Gastroesophageal sphincter (tissue), 4 donors: ENCODE measurements at regions not wholly inside any gene's neighbourhood (a gene's known extent, or its start where the extent isn't known, plus 50 kb on each side); places are given as distances from the start of the nearest gene placed in this dataset.
"Not testable (repeated sequence)": the region's sequence is repeated elsewhere in the genome, so short reads cannot be mapped to it uniquely, and the experiment has no call there.

ENCODE experiments used
- ATAC-seq: fragments of 150-250 bp; one replicate; pipeline ENCODE4 v1.9.1; 2016; ENCODE audit warnings: mild to moderate bottlenecking, moderate library complexity
- H3K27ac ChIP-seq, 4 donors: fragments of 200-600 bp; sonication (generic) in 3 of 4; 1 replicate in 3 of 4; 2 replicates in 1 of 4; pipeline ENCODE4 v1.5.1; 2016 to 2019
- H3K27me3 ChIP-seq: fragments of 200-600 bp; sonication (generic); one replicate; pipeline ENCODE4 v1.5.1; 2019
- H3K36me3 ChIP-seq, 2 donors: fragments of 200-600 bp; sonication (generic); one replicate each; pipeline ENCODE4 v1.5.1; 2019; ENCODE audit warnings: control low read depth in 1 of 2
- H3K4me1 ChIP-seq, 3 donors: fragments of 200-600 bp; sonication (generic); 1 replicate in 2 of 3; 2 replicates in 1 of 3; pipeline ENCODE4 v1.5.1; 2016 to 2019; ENCODE audit warnings: control low read depth in 2 of 3
- H3K4me3 ChIP-seq, 2 donors: fragments of 200-600 bp; sonication (generic); one replicate each; pipeline ENCODE4 v1.5.1; 2019; ENCODE audit warnings: mild to moderate bottlenecking in 1 of 2, moderate library complexity in 1 of 2
- H3K9me3 ChIP-seq, 3 donors: fragments of 200-600 bp; sonication (generic); one replicate each; pipeline ENCODE4 v1.5.1; 2017 to 2019; ENCODE audit warnings: control low read depth in 2 of 3
- EP300 ChIP-seq: sonication (generic); formaldehyde crosslinking; IDR thresholded peaks from one replicate; pipeline ENCODE4 v1.6.1; 2017; ENCODE audit warnings: antibody characterized with exemption, mild to moderate bottlenecking
- POLR2A ChIP-seq, 2 donors: fragments of 450-650 bp; IDR thresholded peaks; one replicate each; pipeline ENCODE4 v1.6.1; 2017; ENCODE audit warnings: antibody characterized with exemption in 2 of 2, mild to moderate bottlenecking in 2 of 2, moderate library complexity in 1 of 2
- POLR2AphosphoS5 ChIP-seq: sonication (generic); formaldehyde crosslinking; IDR thresholded peaks from one replicate; pipeline ENCODE4 v1.6.1; 2017; ENCODE audit warnings: antibody characterized with exemption
- WGBS, 2 donors: methylation state at CpG; one replicate each; pipeline ENCODE4 v1.1.5; 2018; ENCODE audit warnings: low coverage in 1 of 2; 5-methylcytosine and 5-hydroxymethylcytosine counted together
- TF ChIP-seq, protein P1 (sequence below), 4 experiments: fragments of 200-600 bp in 2 of 4; fragments of 450-650 bp in 2 of 4; sonication (generic) in 1 of 4; IDR thresholded peaks; one replicate each; pipeline ENCODE4 v1.5.1; 2017 to 2019; ENCODE audit warnings: antibody characterized with exemption in 4 of 4, mild to moderate bottlenecking in 2 of 4, moderate library complexity in 2 of 4

DNA sequence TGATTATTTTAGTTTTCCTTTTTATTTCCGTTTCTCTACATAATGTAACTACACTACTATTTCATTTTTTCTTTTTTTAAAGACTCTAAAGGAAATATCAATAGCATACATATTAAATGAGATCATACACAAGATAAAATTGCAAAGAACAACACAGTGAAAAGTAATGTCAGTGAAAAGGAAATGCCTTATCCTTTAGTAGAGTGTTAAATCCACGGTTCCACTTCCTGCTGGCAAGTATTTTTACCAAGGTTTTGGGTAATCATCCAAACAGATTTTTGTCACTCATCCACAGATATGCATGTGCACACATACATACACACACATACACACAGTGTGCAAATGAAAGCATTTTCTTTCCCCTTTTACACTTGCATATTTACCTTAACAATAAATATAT, 548.9 kb downstream of the PPP4R3C start:
- 24 to 47% methylated on average over 2 of the region's 2 CpGs for WGBS, 2 donors
- ATAC-seq, result no peak
- H3K4me3 ChIP-seq, result no peak overlapping the region
- no peaks in the 10 kb centered on the region for H3K27me3 ChIP-seq
- TF ChIP-seq POLR2AphosphoS5 (no peak), EP300 (no peak), POLR2A (IDR thresholded peaks at IDR 0.05) (no peak)
- TF ChIP-seq, protein P1, sequence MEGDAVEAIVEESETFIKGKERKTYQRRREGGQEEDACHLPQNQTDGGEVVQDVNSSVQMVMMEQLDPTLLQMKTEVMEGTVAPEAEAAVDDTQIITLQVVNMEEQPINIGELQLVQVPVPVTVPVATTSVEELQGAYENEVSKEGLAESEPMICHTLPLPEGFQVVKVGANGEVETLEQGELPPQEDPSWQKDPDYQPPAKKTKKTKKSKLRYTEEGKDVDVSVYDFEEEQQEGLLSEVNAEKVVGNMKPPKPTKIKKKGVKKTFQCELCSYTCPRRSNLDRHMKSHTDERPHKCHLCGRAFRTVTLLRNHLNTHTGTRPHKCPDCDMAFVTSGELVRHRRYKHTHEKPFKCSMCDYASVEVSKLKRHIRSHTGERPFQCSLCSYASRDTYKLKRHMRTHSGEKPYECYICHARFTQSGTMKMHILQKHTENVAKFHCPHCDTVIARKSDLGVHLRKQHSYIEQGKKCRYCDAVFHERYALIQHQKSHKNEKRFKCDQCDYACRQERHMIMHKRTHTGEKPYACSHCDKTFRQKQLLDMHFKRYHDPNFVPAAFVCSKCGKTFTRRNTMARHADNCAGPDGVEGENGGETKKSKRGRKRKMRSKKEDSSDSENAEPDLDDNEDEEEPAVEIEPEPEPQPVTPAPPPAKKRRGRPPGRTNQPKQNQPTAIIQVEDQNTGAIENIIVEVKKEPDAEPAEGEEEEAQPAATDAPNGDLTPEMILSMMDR (IDR thresholded peaks at IDR 0.05), result no peak
- H3K9me3 ChIP-seq, result no peaks in the 10 kb centered on the region
- no peaks in the 10 kb centered on the region for H3K36me3 ChIP-seq
- H3K27ac ChIP-seq, result no peak overlapping the region
- no peaks in the 10 kb centered on the region for H3K4me1 ChIP-seq

- H3K27me3 ChIP-seq, H3K27ac ChIP-seq, H3K4me1 ChIP-seq, H3K36me3 ChIP-seq, H3K4me3 ChIP-seq, ATAC-seq, H3K9me3 ChIP-seq: not testable (repeated sequence)
- WGBS, 2 donors, result no CpG with 5 or more reads among the region's 3 CpGs
Measured at GRCh38 chrX:26911785-26912184, 551.4 kb downstream of the PPP4R3C start.

DNA sequence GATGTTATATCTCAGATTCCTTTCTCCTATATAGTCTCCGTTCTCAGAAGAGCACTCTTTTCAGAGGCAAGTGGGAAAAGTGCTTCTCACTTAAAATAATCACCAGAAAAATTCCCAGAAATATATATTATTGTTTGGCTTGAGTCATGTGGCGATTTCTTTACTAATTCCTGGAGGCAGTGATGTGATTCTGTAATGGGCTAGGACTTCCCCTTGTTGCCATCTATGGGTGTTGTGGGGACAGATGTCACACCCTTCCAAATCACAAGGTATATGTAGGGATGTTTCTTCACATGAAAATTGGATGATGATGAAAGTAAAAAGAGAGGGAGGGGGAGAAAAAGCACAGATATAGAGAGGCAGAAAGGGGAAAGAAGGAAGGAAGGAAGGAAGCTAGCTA, 553.4 kb downstream of the PPP4R3C start:
- 40 to 81% methylated on average over 1 to 2 of the region's 2 CpGs for whole genome bisulfite sequencing, 2 donors
- no peaks in the 10 kb centered on the region for H3K4me1 ChIP-seq

GRCh38 chrX:26908218-26908617, 554.9 kb downstream of the PPP4R3C start:
- H3K27ac ChIP-seq, result no peak overlapping the region
- H3K9me3 ChIP-seq, result no peaks in the 10 kb centered on the region
- H3K4me3 ChIP-seq, result no peak overlapping the region
- H3K36me3 ChIP-seq, result no peaks in the 10 kb centered on the region
- TF ChIP-seq, protein P1 (IDR thresholded peaks at IDR 0.05), result no peak
- TF ChIP-seq EP300 (no peak), POLR2A (IDR thresholded peaks at IDR 0.05) (no peak), POLR2AphosphoS5 (no peak)
- H3K27me3 ChIP-seq, result no peaks in the 10 kb centered on the region
- no peaks in the 10 kb centered on the region for H3K4me1 ChIP-seq
- ATAC-seq, result no peak
- 50% methylated on average over 1 of the region's 1 CpG; no CpG with 5 or more reads in 1 of the 2 donors for WGBS, 2 donors

More for the DNA sequence above, 553.4 kb downstream of the PPP4R3C start:
- Histone ChIP-seq H3K36me3 (no peaks in the 10 kb centered on the region), H3K27ac (no peak overlapping the region), H3K4me3 (no peak overlapping the region), H3K27me3 (no peaks in the 10 kb centered on the region), H3K9me3 (no peaks in the 10 kb centered on the region)
- ATAC-seq, result no peak
- no peak for TF ChIP-seq POLR2AphosphoS5
- no peak for TF ChIP-seq EP300
- TF ChIP-seq, protein P1 (IDR thresholded peaks at IDR 0.05), result no peak
- TF ChIP-seq POLR2A (IDR thresholded peaks at IDR 0.05), result no peak

DNA sequence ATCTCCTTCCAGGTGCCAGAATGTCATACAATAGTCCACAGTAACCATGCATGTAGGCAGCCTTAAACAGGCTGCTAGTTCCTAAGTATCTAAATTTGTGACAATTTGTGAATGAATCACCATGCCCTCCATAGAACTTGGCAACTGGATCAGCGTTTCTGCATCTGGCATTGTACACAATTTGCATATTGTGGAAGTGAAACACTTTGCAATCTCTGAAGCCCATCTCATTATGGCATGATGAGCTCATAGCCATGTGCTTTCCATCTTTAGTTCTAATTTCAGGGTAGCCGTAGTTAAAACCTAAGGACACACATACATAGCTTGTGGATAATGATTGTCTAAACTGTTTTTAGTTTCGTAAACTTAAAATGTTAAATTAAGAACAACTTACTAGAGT, 573.6 kb downstream of the PPP4R3C start:
- ATAC-seq, result no peak
- Histone ChIP-seq H3K36me3 (no peaks in the 10 kb centered on the region), H3K27me3 (no peaks in the 10 kb centered on the region), H3K4me1 (no peaks in the 10 kb centered on the region), H3K9me3 (no peaks in the 10 kb centered on the region), H3K27ac (no peak overlapping the region), H3K4me3 (no peak overlapping the region)
- 59 to 65% methylated on average over 2 to 3 of the region's 3 CpGs for WGBS, 2 donors
- TF ChIP-seq EP300 (no peak), POLR2AphosphoS5 (no peak), POLR2A (IDR thresholded peaks at IDR 0.05) (no peak)
- TF ChIP-seq, protein P1 (IDR thresholded peaks at IDR 0.05), result no peak
